ENCODE measurements at regions not wholly inside any gene's neighbourhood (a gene's known extent, or its start where the extent isn't known, plus 50 kb on each side); places are given as distances from the start of the nearest gene placed in this dataset.

- TF ChIP-seq CTCF (IDR thresholded peaks at IDR 0.05) (no peak), TCF7L2 (IDR thresholded peaks at IDR 0.05; ENCODE audit: low read depth, low read length) (no peak), REST (IDR thresholded peaks at IDR 0.05; ENCODE audit: insufficient read depth in 1 of 2, low read depth in 2 of 2, low read length in 1 of 2) (no peak), POLR2AphosphoS5 (IDR thresholded peaks at IDR 0.05; ENCODE audit: low read depth, low read length) (no peak), SIN3A (IDR thresholded peaks at IDR 0.05; ENCODE audit: borderline replicate concordance, insufficient read depth, low read depth, low read length) (no peak)
Observed at GRCh38 chr14:43480976-43481375, 1026.1 kb downstream of the FSCB start.

All from Panc1 (cell line).